ENCODE measurements at regions not wholly inside any gene's neighbourhood (a gene's known extent, or its start where the extent isn't known, plus 50 kb on each side); places are given as distances from the start of the nearest gene placed in this dataset.

DNA sequence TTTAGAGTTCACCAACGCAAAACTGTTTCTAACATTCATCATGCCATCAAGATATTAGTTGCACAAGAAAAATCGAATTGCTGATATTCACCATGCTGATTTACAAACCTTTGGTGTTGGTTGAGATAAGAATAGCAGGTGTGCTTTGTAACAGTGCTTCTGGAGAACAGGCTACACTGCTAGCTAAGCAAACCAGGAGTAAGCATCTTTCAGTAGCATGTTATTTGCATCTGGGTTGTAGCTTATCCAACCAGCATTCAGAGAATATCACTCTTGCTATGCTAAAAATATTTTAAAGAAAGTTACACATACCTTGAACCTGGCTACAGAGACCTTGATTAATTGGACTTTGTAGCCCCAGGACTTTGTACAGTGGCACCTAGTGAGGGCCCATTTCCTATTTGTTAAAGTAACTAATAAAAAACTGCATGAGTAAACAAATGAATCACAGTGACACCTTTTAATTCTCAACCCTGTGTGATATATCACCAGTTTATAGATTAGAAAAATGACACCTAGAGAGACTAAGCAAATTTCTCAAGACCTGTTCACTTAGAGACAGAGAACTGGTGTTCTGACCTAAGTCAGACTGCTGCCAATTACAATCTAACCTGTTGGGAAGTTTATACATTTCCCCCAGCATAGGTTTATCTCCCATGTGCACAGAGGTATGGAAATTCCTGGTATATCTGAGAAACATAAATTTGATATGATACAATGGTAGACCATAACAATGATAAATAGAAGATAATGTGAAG lies 435.5 kb upstream of the TGFBR2 start:
- no peak for FAIRE-seq

DNA sequence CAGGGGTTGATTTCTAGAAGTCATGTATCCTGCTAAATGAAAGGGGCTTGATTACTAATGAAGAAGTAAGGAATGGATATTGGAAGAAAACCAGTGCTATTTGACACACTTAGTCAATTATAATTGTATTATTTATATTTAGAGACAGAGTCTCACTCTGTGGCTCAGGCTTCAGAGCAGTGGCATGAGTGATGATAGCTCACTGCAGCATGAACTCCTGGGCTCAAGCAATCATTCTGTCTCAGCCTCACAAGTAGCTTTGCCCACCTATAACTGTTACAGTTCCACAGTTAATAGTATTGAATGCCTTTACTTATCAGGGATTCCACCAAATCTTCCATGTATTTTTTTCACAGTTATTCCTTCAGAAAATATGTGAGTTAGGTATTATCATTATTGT lies 432.0 kb upstream of the TGFBR2 start:
- no peak for FAIRE-seq

DNA sequence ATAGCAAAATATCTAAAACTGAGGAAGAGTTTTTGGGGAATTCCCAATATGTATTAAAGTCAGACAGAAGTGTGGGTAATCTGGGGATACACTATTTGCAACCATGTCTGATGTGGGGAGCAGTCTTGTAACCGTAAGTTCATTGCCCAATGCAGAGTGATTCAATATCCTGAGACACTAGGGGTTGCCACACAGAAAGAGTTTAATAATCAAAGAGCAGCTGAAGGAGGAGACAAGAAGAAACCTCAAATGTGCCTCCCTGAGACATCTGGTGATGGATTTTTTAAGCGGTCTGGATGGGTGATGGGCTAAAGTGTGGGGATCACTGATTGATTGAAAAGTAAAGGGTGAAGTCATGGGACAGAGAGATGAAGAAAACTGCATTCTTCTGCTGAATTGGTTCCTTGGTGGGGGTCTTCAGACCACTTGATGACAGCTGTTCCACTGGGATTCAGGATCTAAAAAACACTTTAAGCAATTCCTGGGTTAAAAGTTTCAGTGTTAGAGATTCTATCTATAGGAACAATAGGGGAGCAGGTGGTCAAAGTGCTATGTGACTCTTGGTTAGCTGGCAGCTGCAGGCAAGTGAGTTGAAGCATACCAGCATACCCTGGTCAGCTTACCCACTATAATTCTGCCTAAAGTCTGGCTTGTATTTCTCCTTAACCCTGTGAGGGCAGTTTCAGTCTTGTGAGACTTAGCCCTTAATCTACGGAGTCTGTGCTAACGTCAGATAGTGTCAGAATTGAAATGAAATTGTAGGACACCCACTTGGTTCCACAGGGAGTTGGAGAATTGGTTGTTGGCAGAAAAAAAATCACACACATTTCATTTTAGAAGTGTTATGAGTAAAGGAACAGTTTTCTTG lies 425.9 kb upstream of the TGFBR2 start:
- FAIRE-seq, result no peak

DNA sequence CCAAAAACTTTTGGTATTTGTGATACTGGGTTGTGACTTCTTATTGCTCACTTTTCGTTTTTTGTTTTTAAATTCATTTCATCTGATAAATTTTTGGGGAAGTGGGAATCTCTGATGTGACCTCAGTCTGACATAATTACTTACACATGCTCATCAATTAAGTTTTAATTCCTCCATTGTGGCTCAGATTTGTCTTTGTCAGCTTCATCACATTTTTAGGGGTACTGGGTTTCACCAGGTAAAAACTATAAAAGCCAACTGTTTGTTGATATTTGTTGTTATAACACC lies 425.3 kb upstream of the TGFBR2 start:
- no peak for FAIRE-seq

DNA sequence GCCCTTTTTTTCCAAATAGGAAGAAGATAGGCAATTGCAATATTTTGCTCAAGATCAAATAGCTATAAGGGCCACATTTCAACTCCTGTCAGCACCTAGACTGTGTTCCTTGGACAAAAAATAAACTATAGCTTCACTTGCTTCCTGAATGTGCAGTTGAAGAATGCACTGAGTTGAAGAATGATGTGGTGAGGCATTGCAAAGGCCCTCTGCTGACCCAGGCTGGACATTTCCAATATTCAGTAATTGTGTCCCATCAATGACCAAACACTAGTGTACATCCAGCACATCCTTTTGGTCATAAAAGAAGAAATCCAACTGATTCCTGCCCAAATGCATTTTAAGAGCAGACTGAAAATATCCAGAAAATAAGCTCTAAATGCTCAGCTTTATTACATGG lies 424.8 kb upstream of the TGFBR2 start:
- no peak for FAIRE-seq

DNA sequence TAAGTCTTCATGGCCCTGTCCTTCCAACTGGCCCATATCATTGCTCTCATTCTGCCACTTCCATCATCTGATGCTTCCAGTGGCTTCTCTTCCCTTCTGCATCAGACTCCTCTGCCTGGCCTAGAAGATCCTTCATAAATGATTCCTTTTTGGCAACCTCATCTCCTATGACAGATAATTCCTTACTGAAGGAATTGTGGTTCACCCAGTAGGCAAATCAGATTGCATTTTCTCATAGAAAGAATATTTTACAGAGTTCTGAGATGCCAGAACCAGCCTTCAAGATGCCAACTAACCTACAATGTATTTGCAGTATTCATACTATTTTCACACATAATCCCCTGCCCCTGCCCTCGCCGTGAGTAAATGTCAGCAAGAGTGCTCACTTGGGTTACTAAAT lies 423.0 kb upstream of the TGFBR2 start:
- FAIRE-seq, result no peak

DNA sequence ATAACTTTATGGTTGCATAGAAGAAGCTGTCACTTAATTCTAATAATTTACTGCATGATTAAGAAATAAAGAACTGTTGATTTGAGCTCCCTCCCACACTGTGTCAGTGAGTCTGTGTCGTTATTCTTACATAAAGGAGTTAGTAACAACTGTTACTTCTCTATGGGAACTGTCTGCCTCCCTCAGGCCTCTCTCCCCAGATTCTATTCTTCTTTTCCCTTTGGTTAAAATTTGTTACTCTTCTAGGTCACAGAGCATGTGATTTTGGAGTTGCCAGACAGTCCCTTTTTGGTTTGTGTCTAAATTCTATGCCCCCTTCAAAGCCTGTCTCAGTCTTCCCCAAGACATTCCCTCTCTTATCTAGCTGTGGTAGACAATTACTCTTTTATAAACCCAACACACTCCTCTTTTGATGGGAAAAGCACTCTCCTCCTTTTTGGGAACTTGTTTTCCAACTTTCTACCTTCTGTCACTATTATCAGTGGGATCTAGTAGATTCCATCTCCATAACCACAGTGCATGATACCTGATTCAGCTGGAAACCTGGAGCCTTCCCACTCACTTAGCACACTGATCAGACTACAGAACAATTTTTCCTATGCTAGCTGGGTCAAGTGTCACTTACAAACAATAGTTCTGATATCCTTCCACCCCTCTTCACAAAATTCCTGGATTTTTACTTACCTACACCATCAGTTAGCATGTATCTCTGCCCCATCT lies 422.1 kb upstream of the TGFBR2 start:
- FAIRE-seq, result no peak

DNA sequence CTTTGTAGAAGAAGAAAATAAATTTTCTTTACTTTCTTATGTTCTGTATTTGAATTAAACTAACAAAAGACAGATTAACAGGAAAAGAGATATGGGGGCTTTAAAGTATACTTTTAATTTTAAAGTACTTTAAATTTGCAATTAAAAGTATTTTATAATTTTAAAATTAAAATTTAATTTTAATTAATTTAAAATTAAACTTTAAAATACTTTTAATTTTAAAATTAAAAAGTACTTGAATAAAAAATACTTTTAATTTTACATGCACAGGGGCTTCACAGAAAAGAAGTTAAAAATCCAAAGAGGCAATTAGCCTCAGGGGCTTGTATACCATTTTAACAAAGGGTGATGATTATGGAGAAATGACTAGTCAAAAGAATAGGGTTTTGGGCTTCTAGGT lies 420.5 kb upstream of the TGFBR2 start:
- FAIRE-seq, result no peak

DNA sequence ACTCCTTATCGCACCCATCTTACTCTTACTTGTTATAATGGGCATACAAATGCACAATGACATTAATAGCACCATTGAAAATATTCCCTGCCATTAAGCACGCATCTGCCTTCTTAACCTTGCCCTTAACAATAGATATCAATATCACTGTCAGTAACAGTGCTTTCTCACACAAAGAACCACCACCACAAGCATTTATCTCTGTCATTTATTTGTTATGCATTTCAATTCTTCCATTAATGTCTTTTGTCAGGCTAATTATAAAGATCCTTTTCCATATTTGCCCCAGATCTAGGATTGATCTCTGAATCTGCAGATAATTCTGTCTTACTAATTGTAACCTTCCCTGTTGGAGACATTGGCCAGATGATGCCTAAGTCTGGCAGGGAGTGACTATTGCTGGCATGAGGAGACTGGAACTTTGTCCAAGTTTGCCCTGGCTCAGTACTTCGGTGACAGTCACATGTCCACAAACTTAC lies 419.6 kb upstream of the TGFBR2 start:
- no peak for FAIRE-seq

DNA sequence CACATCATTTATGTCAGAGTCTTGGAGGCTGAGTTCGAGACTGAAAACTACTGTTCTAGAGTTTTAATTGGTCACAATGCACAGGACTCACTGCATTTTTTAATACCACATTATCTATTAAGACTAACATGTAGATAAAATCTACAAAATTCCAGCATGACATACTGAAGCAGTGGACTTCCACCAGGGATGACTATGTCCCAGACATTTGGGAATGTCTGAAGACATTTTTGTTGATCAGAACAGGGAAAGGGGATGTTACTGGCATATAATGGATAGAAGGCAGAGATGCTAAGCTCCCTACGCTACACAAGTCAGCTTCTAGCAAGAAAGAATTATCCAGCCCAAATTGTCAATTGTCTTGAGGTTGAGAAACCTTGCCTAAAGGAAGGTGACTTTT lies 419.0 kb upstream of the TGFBR2 start:
- no peak for FAIRE-seq

DNA sequence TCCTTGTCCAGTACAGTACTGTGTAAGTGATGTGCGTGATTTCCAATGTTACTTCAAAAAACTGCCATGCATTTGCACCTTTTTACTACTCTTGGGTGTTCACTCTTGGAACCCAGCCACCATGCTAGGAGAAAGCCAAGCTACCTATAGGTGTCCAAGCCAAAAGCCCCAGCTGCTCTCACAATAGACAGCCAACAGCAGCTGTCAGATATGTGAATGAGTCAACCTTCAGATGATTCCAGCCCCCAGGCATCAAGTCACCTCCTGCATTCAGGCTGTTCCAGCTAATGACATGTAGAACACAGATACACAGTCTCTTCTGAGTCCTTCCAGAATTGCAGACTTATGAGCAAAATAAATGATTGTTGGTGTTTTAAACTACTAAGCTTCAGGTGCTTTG lies 417.7 kb upstream of the TGFBR2 start:
- FAIRE-seq, result no peak

DNA sequence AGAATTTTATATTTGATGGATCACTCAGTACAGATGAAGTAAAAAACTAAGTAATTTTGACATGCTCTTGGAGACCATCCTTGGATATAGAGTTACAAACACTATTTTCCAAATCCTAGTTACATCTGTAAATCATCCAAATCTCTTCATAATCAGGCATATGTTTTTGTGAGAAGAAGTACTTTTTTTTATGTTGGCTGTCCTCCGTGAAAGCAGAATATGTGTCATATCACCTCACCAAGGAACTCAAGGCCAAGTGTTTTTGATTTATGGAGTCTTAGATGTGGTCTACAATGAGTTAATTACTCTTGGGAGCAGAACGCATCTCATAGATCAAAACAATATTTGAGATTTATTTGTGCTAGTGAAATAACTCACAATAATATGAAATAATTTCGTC lies 416.5 kb upstream of the TGFBR2 start:
- FAIRE-seq, result no peak

DNA sequence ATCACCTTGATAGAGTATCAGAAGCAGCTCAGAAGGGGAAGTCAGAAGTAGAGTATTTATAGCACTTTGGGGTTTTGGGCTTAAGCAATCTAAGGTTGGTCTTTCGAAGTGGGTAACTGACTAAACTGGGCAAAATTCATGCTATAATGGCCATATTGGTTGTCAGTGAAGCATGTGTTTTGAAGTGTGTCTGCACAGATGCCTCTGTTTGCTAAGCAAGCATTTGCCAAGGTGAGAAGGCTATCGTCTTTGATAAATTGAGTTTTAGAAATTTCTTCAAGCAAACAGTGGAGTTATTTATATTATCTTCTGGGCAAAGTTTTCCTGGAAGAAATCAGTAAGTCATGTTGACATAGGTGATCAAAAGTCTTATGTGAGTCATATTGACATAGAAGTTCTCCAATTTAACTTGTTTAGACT lies 412.8 kb upstream of the TGFBR2 start:
- no peak for FAIRE-seq

DNA sequence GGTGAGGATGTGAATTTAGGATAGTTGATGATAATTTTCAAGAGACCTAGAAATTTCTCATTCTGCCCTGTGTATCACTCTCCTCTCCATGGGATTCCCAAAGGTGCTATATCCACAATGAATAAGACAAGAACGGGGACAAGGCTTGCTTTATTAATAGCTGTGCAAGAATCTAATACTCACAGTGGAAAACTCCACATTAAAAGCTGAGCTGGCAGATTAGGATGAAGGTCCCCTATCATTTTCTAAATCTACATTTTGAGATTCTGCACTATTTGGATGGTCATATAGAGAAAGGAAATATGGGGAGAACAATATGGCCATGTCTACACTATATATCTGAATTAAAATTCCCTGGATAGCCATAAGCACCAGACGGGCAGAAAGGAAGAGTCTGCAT lies 411.0 kb upstream of the TGFBR2 start:
- no peak for FAIRE-seq

DNA sequence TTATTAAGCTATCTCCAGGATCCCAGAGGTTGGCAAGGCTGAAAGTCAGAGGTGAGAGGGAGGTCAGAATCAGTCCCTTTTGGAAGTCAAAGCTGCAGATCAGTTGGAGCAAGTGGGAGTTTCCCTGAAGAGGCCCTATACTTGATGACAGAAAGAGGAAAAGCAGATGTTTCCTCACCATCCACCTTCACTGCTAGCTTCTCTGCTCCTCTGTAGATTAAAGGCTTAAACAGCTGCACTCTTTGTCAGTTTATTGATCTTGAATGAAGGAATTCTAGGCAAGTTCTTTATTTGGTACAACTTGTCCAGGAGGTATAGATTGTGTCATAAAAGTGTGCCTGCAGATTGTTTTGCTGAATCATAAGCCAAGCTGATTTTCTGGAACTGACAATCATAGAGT lies 408.2 kb upstream of the TGFBR2 start:
- FAIRE-seq, result no peak

DNA sequence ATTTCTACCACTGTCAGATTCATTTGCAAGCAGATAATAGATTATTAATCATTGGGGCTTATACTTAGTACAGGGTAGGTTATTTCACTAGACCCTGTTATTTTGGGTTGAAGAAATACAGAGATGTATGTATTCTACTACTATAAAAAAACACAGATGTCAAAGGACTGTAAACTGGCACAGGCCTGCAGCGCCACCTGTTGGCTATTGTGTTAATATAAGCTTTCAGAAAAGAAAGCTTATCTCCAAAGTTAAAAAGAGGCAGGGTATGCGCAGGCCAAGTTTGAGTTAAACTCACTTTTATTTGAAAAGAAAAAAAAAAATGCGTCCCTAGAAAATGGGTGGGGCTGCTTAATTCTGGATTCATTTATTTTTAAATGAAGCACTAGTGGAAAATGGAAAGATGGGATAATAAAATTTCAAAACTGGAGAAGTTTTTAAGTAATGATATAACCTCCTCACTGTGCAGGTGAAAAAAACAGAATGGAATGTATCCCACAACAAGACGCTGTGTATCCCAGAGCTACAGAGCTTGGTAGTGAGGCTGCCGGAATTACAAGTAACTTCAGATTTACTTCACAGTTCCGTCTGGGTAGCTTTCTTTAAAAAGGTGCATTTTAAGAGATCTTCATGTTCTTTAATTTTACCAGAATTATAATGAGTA lies 407.2 kb upstream of the TGFBR2 start:
- FAIRE-seq, result peak; percentile 4

DNA sequence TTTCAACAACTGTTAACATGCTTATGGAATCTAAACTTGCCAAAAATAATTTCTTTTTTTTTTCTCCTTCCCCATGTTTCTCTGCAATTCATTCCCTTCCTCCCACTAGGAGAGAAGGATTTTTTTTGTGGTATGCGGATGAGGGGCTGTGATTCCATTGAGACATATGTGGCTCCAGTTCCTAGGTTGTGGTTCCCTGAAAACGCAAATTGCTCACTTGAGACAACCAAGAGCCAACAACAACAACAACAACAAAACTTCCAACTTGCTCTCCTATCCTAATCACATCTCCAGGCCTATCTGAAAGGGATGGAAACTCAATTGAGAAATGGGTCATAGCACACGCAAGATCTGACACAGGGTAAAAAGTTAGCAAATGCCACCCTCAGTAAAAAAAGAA lies 406.5 kb upstream of the TGFBR2 start:
- no peak for FAIRE-seq

DNA sequence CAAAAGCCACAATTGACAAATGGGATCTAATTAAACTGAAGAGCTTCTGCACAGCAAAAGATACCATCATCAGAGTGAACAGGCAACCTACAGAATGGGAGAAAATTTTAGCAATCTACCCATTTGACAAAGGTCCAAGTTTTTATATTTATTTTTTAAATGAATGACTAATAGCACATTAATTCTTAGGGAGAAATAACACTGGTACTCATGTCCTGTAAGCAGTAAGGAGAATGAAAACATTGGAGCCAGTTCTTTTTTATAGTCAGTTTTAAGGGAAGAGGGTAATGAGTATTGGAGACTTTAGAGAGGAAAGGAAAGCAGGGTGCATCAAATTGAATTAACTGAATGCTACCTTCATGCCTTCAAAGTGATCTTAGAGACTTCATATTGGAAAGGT lies 404.7 kb upstream of the TGFBR2 start:
- no peak for FAIRE-seq

DNA sequence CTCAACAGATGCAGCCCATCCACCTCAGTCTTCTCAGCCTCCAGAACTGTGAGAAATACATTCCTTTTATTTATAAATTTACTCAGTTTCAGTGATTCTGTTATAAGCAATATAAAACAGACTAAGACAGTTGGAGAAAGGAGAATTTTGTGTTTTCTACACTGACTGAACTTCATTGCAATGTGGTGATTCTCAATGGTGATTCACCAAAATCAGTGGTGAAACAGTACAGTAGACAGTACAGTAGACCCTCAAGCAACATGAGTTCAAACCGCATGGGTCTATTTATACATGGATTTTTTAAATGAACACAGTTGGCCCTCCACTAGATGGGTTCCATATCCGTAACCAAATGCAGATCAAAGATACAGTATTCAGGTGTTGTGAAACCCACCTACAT lies 403.1 kb upstream of the TGFBR2 start:
- FAIRE-seq, result no peak

DNA sequence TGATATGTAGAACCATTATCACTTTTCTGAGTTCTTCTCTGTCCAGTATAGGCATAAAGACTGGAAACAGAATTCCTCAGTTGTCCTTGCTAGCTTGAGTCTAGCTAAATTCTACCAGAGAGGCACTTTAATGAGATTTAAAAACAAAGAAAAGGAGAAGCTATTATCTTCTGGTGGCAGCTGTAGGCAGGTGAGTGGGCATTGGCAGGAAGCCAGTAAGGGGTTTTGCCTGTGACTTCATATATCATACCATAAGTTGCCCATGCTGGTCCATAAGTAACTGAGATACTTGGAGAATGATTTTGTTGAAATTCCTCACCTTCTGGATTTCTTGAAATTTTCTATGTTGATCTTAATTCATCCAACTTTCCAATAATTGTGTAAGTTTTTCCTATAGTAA lies 402.3 kb upstream of the TGFBR2 start:
- FAIRE-seq, result no peak

DNA sequence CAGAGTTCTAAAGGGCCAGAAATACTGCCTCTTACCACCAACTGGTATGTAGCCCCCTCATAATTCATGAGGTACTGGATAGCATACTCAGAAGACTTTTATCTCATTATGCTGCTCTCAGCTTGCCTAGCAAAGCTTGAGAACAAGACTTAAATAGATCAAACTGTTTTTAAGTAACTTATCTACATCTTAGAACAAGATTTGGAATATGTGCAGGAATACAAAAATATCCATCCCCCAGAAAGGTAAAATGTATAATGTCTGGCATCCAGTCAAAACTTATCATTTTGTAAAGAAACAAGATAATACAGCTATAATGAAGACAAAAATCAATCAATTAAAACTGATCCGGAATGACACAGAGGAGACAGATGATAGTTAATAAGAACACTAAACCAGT lies 400.4 kb upstream of the TGFBR2 start:
- no peak for FAIRE-seq

DNA sequence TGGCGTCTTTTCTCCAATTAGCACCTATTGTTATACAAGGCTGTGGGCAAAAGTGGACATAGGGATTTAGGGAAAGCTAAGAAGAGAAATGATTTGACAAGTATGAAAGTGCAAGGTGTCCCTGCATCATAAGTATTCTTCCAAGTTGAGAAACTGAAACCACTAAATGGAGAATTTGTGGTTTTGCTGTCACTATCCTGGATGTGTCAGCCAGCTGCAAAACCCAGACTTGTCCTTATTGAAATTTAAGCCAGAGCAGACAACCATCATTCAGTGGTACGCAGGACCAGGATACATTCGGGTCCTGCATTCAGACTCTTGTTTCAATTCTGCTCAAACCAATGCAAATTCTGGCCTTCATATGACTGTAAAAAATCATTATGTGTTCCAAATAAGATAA lies 384.8 kb upstream of the TGFBR2 start:
- FAIRE-seq, result no peak

DNA sequence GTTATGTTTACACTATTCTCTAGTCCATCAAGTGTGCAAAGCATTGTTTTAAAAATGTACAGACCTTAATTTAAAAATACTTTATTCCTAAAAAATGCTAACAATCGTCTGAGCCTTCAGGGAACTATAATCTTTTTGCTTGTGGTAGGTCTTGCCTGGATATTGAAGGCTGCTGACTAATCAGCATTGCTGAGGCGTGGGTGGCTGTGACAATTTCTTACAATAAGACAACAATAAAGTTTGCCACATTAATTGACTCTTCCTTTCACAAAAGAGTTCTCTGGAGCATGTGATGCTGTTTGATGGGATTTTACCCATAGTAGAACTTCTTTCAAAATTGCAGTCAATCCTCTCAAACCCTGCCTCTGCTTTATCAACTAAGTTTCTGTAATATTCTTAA lies 384.0 kb upstream of the TGFBR2 start:
- no peak for FAIRE-seq

All from endometrium (tissue), 2 donors.